CD4-positive, alpha-beta T cell treated with Interleukin-12 subunit alpha and Interleukin-12 subunit beta, for 1 hour (primary cell): ENCODE measurements at regions not wholly inside any gene's neighbourhood (a gene's known extent, or its start where the extent isn't known, plus 50 kb on each side); places are given as distances from the start of the nearest gene placed in this dataset.

ENCODE experiments used
- DNase-seq: peaks from one replicate; pipeline ENCODE4 v3.0.0-alpha.2; 2020

DNA sequence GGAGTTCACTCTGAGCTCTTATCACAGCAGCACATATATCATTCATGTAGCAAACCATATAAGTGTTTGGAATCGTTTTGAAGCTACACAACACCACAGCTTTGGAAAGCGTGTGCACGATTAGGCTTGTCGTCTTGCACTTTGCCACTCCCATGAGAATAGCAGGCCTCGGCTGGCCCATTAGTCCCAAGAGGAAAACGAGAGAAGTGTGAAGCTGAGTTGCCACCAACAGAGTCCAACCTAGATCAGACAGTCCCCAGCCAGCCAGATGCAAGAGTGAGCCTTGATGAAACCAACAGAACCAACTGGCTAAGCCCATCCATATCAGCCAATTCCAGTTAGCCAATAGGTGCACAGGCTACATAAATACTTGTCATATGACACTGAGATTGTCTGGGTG is 238.4 kb downstream of the C1orf94 start:
- no peak for DNase-seq

GRCh38 chr1:34418166-34418565 is 241.5 kb downstream of the C1orf94 start:
- DNase-seq = no peak

- DNase-seq = no peak
Observed at GRCh38 chr1:34419663-34420136, 243.0 kb downstream of the C1orf94 start.

DNA sequence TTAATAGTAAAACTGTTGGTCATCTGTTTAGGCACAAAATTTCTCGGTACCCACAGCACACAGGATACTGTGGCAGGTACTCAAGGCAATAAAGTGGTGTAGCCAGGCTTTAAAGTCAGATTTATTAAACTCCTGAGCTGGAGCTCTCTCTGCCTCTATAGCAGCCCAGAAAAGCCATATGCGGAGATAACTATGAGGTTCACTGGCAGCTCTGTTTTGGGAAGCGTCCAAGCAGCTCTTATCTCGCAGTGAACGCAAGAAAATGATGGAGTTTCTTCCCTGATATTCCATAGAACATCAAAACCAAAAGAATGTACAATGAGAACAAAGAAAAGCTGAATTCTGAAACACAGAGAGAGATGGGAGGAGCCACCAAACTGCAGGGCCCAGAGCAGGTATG is 248.3 kb downstream of the C1orf94 start:
- no peak for DNase-seq

DNA sequence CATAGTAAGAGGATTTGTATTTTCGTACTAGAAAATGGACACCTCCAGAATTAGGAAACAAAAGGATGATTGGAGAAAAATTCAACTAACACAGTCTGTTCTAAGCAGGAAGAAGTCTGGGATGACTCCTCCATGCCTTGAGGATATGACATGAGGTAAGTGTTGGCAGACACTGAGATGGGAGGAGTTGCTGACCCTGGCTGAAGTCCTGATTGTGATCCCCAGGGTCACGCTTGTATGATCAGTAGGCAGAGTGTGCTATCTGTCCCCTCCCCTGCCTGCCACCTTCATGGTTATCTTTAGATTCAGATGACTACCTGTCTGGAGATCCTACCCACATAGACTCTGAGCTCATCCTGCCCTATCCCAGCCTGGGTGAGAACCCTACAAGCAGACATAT is 249.1 kb downstream of the C1orf94 start:
- DNase-seq = no peak

DNA sequence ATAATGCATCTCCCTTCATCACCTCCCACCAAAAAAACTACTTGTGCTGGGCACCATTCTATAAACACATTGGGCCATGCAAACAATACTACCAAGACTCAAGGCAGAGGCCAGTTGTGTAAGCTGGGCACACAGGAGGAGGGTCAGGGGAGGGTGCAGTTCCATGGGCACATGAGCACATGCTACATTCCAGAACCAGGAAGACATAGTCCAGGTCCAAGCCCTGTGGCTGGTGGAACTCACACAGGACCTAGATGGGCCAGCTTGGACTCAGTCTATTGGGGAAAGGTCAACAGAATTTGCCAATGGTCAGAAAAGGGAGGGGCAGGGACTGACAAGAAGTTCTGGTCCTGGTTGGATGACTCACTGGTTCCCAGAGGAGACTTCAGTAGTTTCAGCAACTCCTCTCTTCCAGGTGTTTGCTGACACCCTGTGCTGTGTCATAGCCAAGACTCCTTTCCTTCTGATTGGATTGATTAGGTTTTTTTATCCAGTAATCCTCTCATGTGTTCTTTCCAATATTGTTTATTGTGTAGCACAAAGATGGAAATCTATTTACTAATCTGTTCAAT is 249.7 kb downstream of the C1orf94 start:
- DNase-seq = no peak

GRCh38 chr1:34427170-34427569 is 250.5 kb downstream of the C1orf94 start:
- DNase-seq = no peak

- DNase-seq = no peak
Observed at GRCh38 chr1:34433099-34433498, 256.4 kb downstream of the C1orf94 start.

- DNase-seq = no peak
Observed at GRCh38 chr1:34436836-34437235, 260.1 kb downstream of the C1orf94 start.

GRCh38 chr1:34441259-34442069 is 264.8 kb downstream of the C1orf94 start:
- no peak for DNase-seq

GRCh38 chr1:34444516-34444915 is 267.8 kb downstream of the C1orf94 start:
- no peak for DNase-seq

- DNase-seq = no peak
Observed at GRCh38 chr1:34450325-34450724, 273.6 kb downstream of the C1orf94 start.

DNA sequence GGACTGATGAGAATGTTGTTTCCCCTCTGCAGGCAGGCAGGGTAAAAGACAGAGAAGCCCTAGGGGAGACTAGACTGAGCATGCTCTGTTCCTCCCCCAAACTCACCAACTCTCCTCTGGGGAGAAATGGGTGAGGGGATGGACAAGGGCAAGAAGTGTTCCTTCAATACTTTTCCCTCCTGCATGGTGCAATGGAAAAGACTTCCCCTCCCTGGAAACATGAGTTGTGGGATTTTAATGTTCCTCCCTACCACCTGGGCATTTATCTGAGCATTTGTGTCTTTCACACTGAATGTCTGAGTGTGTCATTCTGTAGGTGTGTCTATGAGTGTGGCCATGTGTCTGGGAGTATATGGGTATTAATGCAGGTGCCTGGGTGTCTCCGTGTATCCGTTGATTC is 275.7 kb downstream of the C1orf94 start:
- DNase-seq = no peak

DNA sequence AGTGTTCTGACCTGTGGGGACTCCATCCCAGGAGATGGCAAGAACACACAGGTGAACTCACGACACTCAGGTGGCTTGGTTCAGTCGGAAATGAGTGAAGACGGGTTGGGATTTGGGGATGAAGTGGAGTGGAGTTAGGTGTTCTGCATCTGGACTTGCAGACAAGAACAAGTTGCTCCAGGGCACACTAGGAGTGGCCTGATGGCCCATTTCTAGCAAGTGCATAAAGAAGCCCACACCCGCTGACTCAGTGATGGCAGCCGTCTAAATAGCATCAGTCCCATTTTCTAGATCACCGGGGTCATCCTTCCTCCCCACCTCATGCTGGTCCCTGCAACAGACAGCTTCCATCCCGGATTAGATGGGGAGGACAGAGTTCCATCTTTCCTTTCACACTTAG is 278.4 kb downstream of the C1orf94 start:
- DNase-seq = no peak

- DNase-seq = peak; percentile 26
Observed at GRCh38 chr1:34460193-34460592, 283.5 kb downstream of the C1orf94 start.

DNA sequence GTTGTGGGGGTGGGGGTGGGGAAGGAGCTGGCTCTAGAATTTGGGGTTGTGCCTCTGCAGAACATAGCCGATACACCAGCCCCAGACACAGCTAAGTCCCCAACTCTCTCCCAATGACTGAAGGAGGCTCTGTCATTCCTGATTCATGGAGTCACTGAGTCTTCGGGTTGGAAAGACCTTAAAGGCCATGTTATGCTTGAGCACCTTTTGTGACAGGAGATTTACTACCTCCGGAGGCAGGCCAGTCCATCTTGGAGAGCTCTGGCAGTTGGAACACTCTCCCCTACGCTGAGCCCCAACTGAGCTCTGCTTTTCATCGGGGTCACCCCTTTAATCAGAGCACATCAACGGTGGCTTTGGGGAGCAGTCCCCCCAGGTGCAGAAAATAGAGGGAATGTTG is 284.4 kb upstream of the GJB5 start:
- no peak for DNase-seq

DNA sequence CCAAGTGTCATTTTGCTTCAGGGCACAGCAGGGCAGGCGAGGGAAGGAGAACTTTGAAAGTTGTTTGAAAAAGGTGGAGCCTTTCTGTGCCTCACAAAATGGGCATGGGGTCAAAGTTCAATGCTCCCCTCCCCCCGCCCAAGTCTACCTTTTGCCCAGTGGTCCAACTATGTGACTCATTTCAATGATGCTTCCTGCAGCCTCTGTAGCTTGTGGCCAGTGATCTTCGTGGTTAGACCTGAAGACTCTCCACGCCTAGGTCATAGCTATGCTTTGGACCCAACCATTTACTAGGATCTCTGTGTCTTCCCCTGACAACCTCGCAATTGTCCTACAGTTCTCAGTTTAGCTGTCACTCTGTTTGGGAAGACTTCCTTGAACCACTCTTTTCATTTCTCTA is 280.3 kb upstream of the GJB5 start:
- no peak for DNase-seq

DNA sequence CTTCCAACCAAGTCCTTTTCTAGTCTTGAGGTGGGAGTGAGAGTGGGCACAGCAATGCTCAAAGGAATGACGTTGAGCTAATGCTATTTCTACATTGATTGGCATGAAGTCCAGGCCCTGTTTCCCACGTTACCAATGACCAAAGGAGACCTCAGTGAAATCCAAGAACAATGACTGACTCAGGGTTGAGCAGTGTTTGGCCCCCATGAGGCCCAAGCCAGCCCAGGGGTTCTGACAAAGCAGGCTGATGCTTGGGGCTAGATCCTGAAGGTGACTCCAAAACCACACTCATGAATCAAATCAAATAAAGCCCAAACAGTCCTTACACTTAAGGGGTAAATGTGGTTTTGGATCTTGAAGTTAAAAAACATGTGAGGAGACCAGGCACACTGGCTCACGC is 278.5 kb upstream of the GJB5 start:
- DNase-seq = no peak

- DNase-seq = no peak
Observed at GRCh38 chr1:34477632-34478141, 277.2 kb upstream of the GJB5 start.

- no peak for DNase-seq
Observed at GRCh38 chr1:34478515-34479076, 276.3 kb upstream of the GJB5 start.

DNA sequence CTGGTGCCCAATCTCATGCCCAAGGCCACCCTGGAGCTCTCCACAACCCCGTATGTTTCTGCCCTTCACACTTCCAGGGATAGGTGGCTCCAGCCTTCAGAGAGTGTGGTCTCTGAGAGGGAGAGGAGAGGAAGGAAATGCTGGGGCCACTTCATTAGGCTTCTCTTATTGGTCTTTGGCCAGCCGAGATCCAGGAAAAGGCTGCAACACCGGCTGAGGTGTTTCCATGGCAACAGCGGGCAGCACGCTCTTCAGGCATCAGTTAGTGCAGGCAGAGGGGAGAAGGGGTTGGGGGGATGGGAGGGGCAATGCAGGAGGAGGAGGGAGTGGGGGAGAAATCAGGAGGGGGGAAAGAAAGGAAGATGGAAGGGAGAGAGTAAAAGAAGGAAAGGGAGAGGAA is 275.1 kb upstream of the GJB5 start:
- no peak for DNase-seq

DNA sequence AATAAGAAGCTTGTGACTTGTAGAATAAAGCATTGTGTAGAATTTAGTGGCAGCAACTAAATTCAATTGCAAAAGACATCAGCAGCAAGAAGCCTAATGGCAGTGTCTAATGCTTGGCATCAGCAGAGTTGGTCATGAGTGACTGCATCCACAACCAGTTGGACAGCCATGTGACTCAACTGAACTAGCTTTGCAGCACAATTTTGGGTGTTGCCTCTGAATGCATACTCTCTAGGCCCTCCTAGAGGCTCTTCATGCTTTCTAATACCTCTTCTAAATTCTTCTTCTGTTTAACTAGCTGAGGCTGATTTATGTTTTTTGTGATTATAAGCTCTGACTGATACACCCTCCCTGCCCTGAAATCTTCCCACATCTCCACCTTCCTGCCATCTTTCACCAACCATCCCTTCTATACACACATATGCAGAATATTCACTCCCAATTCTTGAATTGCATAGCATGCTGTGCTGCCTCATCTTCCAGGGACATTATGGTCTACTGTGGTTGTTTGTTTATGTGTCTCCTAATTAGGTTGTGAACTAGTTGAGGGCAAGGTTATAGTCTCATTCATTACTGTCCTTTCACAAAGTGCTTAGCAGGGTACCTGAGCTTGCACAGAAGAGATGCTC is 266.7 kb upstream of the GJB5 start:
- no peak for DNase-seq

- DNase-seq = no peak
Observed at GRCh38 chr1:34500451-34500850, 254.4 kb upstream of the GJB5 start.

DNA sequence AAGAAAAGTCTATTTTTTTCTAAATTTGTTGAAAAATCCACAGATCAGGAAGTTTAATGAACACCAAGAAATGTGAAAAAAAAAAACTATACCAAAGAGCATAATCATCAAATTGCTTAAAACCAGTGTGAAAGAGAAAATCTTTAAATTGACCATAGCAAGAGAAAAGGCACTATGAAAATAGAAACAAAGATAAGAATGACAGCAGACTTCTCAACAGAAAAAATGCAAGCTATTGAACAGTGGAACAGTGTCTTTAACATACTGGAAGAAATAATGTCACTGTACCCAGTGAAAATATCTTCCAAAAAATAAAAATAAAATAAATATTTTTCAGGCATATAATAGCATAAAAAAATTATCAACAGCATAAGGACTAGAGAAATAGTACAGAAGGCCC is 243.0 kb upstream of the GJB5 start:
- DNase-seq = no peak
